MM.1S (cell line): ENCODE measurements at regions not wholly inside any gene's neighbourhood (a gene's known extent, or its start where the extent isn't known, plus 50 kb on each side); places are given as distances from the start of the nearest gene placed in this dataset.

Experiments
- EZH2 ChIP-seq: fragments of 300-600 bp; sonication (generic); optimal IDR thresholded peaks from 2 replicates; pipeline ENCODE3; 2017; ENCODE audit warnings: low read depth, mild to moderate bottlenecking, antibody characterized with exemption, low read length, mixed read lengths
- TF ChIP-seq, protein P1 (sequence below): fragments of 300-600 bp; sonication (generic); IDR thresholded peaks from 2 replicates; pipeline ENCODE4 v1.5.1; 2016; ENCODE audit warnings: antibody characterized with exemption, low read length, mixed read lengths

DNA sequence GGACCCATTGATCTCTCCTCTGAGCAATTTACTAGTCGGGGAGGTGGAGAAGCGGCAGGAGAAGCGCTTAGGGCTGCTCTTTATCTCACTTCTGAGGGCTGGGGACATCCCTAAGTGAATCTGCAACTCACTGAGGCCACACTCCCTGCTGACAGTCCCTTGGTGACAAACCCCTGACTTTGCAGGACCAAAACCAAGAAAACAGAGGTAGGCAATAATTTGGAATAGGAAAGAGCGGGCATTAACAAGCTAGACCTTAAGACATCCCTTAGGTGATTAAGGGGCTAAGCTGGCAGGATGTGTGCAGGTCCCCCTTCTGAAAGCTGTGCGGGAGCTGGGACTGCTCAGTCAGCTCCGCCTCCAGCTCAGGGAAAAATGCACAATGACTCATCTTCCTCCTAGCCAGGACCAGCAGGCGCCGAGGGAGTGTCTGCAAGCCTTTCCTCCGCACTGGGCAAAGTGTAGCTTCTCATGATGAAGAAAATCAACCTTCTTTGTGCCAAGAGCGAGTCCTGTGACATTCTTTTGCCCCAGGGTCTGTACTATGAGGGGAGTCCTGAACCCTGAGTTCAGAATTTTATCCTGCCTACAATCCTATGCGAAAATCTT is 63.3 kb downstream of the BOD1L2 start:
- no peak for TF ChIP-seq EZH2
- TF ChIP-seq, protein P1, sequence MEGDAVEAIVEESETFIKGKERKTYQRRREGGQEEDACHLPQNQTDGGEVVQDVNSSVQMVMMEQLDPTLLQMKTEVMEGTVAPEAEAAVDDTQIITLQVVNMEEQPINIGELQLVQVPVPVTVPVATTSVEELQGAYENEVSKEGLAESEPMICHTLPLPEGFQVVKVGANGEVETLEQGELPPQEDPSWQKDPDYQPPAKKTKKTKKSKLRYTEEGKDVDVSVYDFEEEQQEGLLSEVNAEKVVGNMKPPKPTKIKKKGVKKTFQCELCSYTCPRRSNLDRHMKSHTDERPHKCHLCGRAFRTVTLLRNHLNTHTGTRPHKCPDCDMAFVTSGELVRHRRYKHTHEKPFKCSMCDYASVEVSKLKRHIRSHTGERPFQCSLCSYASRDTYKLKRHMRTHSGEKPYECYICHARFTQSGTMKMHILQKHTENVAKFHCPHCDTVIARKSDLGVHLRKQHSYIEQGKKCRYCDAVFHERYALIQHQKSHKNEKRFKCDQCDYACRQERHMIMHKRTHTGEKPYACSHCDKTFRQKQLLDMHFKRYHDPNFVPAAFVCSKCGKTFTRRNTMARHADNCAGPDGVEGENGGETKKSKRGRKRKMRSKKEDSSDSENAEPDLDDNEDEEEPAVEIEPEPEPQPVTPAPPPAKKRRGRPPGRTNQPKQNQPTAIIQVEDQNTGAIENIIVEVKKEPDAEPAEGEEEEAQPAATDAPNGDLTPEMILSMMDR, result no peak
